H9 (cell line): ENCODE measurements at regions not wholly inside any gene's neighbourhood (a gene's known extent, or its start where the extent isn't known, plus 50 kb on each side); places are given as distances from the start of the nearest gene placed in this dataset.

Experiments
- DNase-seq: peaks from one replicate; pipeline ENCODE4 v3.0.0-alpha.2; 2017
- H2AFZ ChIP-seq: one replicate; pipeline ENCODE4 v1.6.1; 2013; ENCODE audit warnings: mild to moderate bottlenecking, low read length, control low read depth, moderate library complexity
- H2AK5ac ChIP-seq: 2 replicates; pipeline ENCODE4 v1.6.1; 2013; ENCODE audit warnings: low read length, control low read depth, mixed read lengths; ENCODE audit not compliant: insufficient read length
- H2BK120ac ChIP-seq: one replicate; pipeline ENCODE4 v1.6.1; 2013; ENCODE audit warnings: low read depth, mild to moderate bottlenecking, low read length, control low read depth, inconsistent platforms; ENCODE audit not compliant: poor library complexity, severe bottlenecking
- H2BK12ac ChIP-seq: 2 replicates; pipeline ENCODE4 v1.6.1; 2013; ENCODE audit warnings: low read length, control low read depth, mixed read lengths, low read depth; ENCODE audit not compliant: insufficient read length
- H2BK15ac ChIP-seq: 2 replicates; pipeline ENCODE4 v1.6.1; 2013; ENCODE audit warnings: low read depth, low read length, control low read depth
- H2BK20ac ChIP-seq: one replicate; pipeline ENCODE4 v1.6.1; 2013; ENCODE audit warnings: low read depth, mild to moderate bottlenecking, low read length, control low read depth, inconsistent platforms; ENCODE audit not compliant: poor library complexity, severe bottlenecking
- H2BK5ac ChIP-seq: 2 replicates; pipeline ENCODE4 v1.6.1; 2013; ENCODE audit warnings: low read length, control low read depth, mixed read lengths; ENCODE audit not compliant: insufficient read length
- H3K14ac ChIP-seq: 2 replicates; pipeline ENCODE4 v1.6.1; 2013; ENCODE audit warnings: low read length, control low read depth; ENCODE audit not compliant: insufficient read depth
- H3K18ac ChIP-seq: 2 replicates; pipeline ENCODE4 v1.6.1; 2013; ENCODE audit warnings: low read depth, mild to moderate bottlenecking, mixed read lengths, low read length, control low read depth; ENCODE audit not compliant: insufficient read length
- H3K23ac ChIP-seq: 2 replicates; pipeline ENCODE4 v1.6.1; 2013; ENCODE audit warnings: low read length, control low read depth, mixed read lengths, low read depth; ENCODE audit not compliant: insufficient read length
- H3K23me2 ChIP-seq: 2 replicates; pipeline ENCODE4 v1.6.1; 2013; ENCODE audit warnings: low read depth, mild to moderate bottlenecking, mixed read lengths, low read length, control low read depth; ENCODE audit not compliant: insufficient read length, poor library complexity, severe bottlenecking
- H3K27ac ChIP-seq: 2 replicates; pipeline ENCODE4 v1.5.1; 2013; ENCODE audit warnings: low read length, control low read depth, mixed read lengths, low read depth; ENCODE audit not compliant: insufficient read length
- H3K27me3 ChIP-seq: 2 replicates; pipeline ENCODE4 v1.6.1; 2013; ENCODE audit warnings: low read length, control low read depth, inconsistent platforms; ENCODE audit not compliant: insufficient read depth
- H3K4ac ChIP-seq: 2 replicates; pipeline ENCODE4 v1.6.1; 2013; ENCODE audit warnings: low read depth, mild to moderate bottlenecking, control low read depth, inconsistent platforms, low read length, moderate library complexity
- H3K4me1 ChIP-seq: 2 replicates; pipeline ENCODE4 v1.6.1; 2013; ENCODE audit warnings: low read length, control low read depth, inconsistent platforms; ENCODE audit not compliant: insufficient read depth
- H3K4me2 ChIP-seq: 2 replicates; pipeline ENCODE4 v1.6.1; 2013; ENCODE audit warnings: low read length, control low read depth, mixed read lengths; ENCODE audit not compliant: insufficient read length, insufficient read depth
- H3K56ac ChIP-seq: 2 replicates; pipeline ENCODE4 v1.6.1; 2013; ENCODE audit warnings: low read depth, mild to moderate bottlenecking, mixed read lengths, low read length, control low read depth; ENCODE audit not compliant: insufficient read length
- H3K79me1 ChIP-seq: 2 replicates; pipeline ENCODE4 v1.6.1; 2013; ENCODE audit warnings: low read depth, mild to moderate bottlenecking, moderate library complexity, low read length, control low read depth, inconsistent platforms; ENCODE audit not compliant: insufficient read depth, poor library complexity, severe bottlenecking
- H3K79me2 ChIP-seq: 2 replicates; pipeline ENCODE4 v1.6.1; 2013; ENCODE audit warnings: low read length, control low read depth, inconsistent platforms; ENCODE audit not compliant: insufficient read depth
- H3K9ac ChIP-seq: 2 replicates; pipeline ENCODE4 v1.6.1; 2013; ENCODE audit warnings: low read length, control low read depth, mixed read lengths; ENCODE audit not compliant: insufficient read length; ENCODE audit errors: extremely low read depth
- H3K9me3 ChIP-seq: one replicate; pipeline ENCODE4 v1.6.1; 2013; ENCODE audit warnings: low read depth, low read length, inconsistent platforms; ENCODE audit not compliant: control insufficient read depth
- H3T11ph ChIP-seq: one replicate; pipeline ENCODE4 v1.6.1; 2013; ENCODE audit warnings: mild to moderate bottlenecking, low read length, control low read depth, inconsistent platforms
- H4K20me1 ChIP-seq: one replicate; pipeline ENCODE4 v1.6.1; 2013; ENCODE audit not compliant: control insufficient read depth, insufficient read length, insufficient read depth
- H4K5ac ChIP-seq: 2 replicates; pipeline ENCODE4 v1.6.1; 2013; ENCODE audit warnings: low read depth, mild to moderate bottlenecking, mixed read lengths, low read length, control low read depth; ENCODE audit not compliant: insufficient read length
- H4K8ac ChIP-seq: replicated peaks from 2 replicates; pipeline ENCODE4 v1.6.1; 2013; ENCODE audit warnings: low read length, control low read depth, mixed read lengths, low read depth; ENCODE audit not compliant: insufficient read length
- H4K91ac ChIP-seq: 2 replicates; pipeline ENCODE4 v1.6.1; 2013; ENCODE audit warnings: low read depth, mild to moderate bottlenecking, moderate library complexity, mixed read lengths, low read length, control low read depth; ENCODE audit not compliant: insufficient read length
- H3K27ac Mint-ChIP-seq, 3 experiments: 2 replicates in 2 of 3; 3 replicates in 1 of 3; pipeline ENCODE4 v1.8.0; 2020 to 2021; ENCODE audit warnings: mixed read lengths in 3 of 3, mild to moderate bottlenecking in 1 of 3, moderate library complexity in 1 of 3
- H3K27me3 Mint-ChIP-seq: 2 replicates; pipeline ENCODE4 v1.8.0; 2021; ENCODE audit warnings: low read depth, mild to moderate bottlenecking, moderate library complexity, mixed read lengths
- H3K36me3 Mint-ChIP-seq, 3 experiments: 2 replicates in 2 of 3; 3 replicates in 1 of 3; pipeline ENCODE4 v1.8.0; 2020 to 2021; ENCODE audit warnings: low read depth in 3 of 3, mixed read lengths in 3 of 3; ENCODE audit not compliant: insufficient read depth in 1 of 3
- H3K4me1 Mint-ChIP-seq, 2 experiments: 2 replicates each; pipeline ENCODE4 v1.8.0; 2020; ENCODE audit warnings: mixed read lengths in 2 of 2
- H3K4me3 Mint-ChIP-seq, 2 experiments: 2 replicates in 1 of 2; 3 replicates in 1 of 2; pipeline ENCODE4 v1.8.0; 2020 to 2021; ENCODE audit warnings: mild to moderate bottlenecking in 2 of 2, mixed read lengths in 2 of 2, moderate library complexity in 1 of 2
- H3K9me3 Mint-ChIP-seq, 2 experiments: 2 replicates in 1 of 2; 3 replicates in 1 of 2; pipeline ENCODE4 v1.8.0; 2020; ENCODE audit warnings: mild to moderate bottlenecking in 2 of 2, mixed read lengths in 2 of 2, moderate library complexity in 1 of 2
- WGBS: extraction: QIAGEN DNeasy Blood & Tissue Kit; methylation state at CpG from one replicate; pipeline ENCODE4 v1.1.7; 2013; ENCODE audit warnings: missing lambda C conversion rate, low lambda C conversion rate, mixed read lengths; ENCODE audit not compliant: insufficient read length; ENCODE audit errors: extremely low coverage; 5-methylcytosine and 5-hydroxymethylcytosine counted together
- TF ChIP-seq, protein P1 (sequence below): fragments of 200-600 bp; sonication (generic); conservative IDR thresholded peaks from 3 replicates; pipeline ENCODE4 v1.8.0; 2021; ENCODE audit warnings: antibody characterized with exemption, mild to moderate bottlenecking

DNA sequence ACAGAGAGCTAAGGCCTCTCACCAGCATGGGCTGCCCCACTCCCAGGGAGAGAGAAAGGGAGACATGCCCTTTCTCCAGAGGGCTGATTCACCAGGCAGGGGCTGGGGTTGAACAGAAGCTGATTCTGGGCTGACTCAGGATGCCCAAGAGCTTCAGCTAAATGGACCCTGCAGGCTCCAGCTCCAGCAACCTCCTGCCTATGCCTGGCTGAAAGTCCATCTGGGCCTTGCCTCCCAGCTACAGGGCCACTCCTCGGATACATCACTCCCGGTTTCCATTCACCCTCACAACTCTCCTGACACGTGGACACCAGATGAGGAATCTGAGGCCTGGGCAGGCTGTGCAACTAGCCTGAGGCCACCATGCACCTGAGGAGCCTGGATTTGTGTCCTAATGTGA lies 215.5 kb downstream of the BUD13 start:
- Mint-ChIP-seq H3K9me3 (no peaks in the 10 kb centered on the region; a peak in 1 of 5 replicates), H3K4me3 (no peak overlapping the region), H3K36me3 (no peaks in the 10 kb centered on the region), H3K27ac (no peak overlapping the region), H3K27me3 (peaks cover 73% of the 10 kb centered on the region), H3K4me1 (peaks cover 5 to 6% of the 10 kb centered on the region in 2 experiments; a peak in 3 of 4 replicates)
- no peak overlapping the region for H2BK15ac ChIP-seq
- H3T11ph ChIP-seq, result no peak overlapping the region
- H3K23ac ChIP-seq, result no peak overlapping the region
- H3K14ac ChIP-seq, result no peak overlapping the region
- no peak overlapping the region for H2BK20ac ChIP-seq
- no peak overlapping the region for H4K5ac ChIP-seq
- H3K23me2 ChIP-seq, result no peaks in the 10 kb centered on the region
- DNase-seq, result no peak
- no peak overlapping the region for H4K8ac ChIP-seq
- no peak overlapping the region for H2AFZ ChIP-seq
- TF ChIP-seq, protein P1, sequence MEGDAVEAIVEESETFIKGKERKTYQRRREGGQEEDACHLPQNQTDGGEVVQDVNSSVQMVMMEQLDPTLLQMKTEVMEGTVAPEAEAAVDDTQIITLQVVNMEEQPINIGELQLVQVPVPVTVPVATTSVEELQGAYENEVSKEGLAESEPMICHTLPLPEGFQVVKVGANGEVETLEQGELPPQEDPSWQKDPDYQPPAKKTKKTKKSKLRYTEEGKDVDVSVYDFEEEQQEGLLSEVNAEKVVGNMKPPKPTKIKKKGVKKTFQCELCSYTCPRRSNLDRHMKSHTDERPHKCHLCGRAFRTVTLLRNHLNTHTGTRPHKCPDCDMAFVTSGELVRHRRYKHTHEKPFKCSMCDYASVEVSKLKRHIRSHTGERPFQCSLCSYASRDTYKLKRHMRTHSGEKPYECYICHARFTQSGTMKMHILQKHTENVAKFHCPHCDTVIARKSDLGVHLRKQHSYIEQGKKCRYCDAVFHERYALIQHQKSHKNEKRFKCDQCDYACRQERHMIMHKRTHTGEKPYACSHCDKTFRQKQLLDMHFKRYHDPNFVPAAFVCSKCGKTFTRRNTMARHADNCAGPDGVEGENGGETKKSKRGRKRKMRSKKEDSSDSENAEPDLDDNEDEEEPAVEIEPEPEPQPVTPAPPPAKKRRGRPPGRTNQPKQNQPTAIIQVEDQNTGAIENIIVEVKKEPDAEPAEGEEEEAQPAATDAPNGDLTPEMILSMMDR, result no peak
- H2AK5ac ChIP-seq, result no peak overlapping the region
- H3K79me2 ChIP-seq, result no peaks in the 10 kb centered on the region
- no peak overlapping the region for H2BK12ac ChIP-seq
- H3K27me3 ChIP-seq, result no peaks in the 10 kb centered on the region; the same call in 1 of the 2 replicates
- H3K27ac ChIP-seq, result no peak overlapping the region
- H4K20me1 ChIP-seq, result no peaks in the 10 kb centered on the region
- H3K4me2 ChIP-seq, result no peak overlapping the region
- no peak overlapping the region for H2BK5ac ChIP-seq
- H4K91ac ChIP-seq, result no peak overlapping the region
- H2BK120ac ChIP-seq, result no peak overlapping the region
- no peak overlapping the region for H3K56ac ChIP-seq
- no peak overlapping the region for H3K9ac ChIP-seq
- no CpG with 5 or more reads among the region's 3 CpGs for WGBS
- no peaks in the 10 kb centered on the region for H3K79me1 ChIP-seq
- no peaks in the 10 kb centered on the region for H3K9me3 ChIP-seq
- no peak overlapping the region for H3K4ac ChIP-seq
- no peak overlapping the region for H3K18ac ChIP-seq
- no peaks in the 10 kb centered on the region for H3K4me1 ChIP-seq
